ENCODE measurements at regions not wholly inside any gene's neighbourhood (a gene's known extent, or its start where the extent isn't known, plus 50 kb on each side); places are given as distances from the start of the nearest gene placed in this dataset.

DNA sequence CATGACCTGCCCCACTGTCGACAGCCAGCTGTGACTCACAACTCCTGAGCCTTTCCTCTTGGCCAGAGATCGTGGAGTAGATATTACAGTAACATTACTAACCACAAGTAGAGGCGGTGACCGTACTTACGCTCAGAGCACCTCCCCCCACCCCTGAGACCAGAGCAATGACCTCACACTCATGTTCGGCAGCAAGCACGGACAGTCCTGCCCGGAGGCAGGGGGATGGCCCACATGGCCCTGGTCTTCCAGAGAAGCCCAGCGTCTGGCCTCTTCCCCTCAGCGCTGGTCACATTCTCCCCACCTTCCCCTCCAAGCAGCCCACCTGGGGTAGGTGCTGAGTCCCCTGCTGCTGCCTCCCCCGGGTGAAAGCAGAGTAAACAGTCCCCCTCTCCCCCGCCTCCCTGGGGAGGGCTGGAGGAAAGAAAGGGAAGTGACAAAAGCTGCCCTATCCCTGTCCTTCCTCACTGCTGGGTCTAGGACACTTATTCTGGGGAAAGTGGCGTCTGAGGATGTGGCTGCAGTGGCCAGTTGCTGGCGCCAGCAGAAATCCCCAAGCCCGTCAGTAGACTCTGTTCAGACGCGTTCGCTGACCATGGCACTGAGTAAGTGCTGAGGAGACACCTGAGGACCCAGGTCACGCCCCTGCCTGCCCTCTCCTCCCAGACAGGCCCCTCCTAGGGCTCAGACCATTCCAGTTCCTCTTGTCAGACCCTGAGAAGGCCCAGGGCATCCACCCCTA is 68.5 kb downstream of the MRPL14 start (continued):
- TF ChIP-seq, protein P1, sequence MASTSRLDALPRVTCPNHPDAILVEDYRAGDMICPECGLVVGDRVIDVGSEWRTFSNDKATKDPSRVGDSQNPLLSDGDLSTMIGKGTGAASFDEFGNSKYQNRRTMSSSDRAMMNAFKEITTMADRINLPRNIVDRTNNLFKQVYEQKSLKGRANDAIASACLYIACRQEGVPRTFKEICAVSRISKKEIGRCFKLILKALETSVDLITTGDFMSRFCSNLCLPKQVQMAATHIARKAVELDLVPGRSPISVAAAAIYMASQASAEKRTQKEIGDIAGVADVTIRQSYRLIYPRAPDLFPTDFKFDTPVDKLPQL (IDR thresholded peaks at IDR 0.05; ENCODE audit: extremely low read depth, insufficient read length), result no peak
- TF ChIP-seq SOX6 (IDR thresholded peaks at IDR 0.05), result peak; percentile 93
- TF ChIP-seq, protein P2, sequence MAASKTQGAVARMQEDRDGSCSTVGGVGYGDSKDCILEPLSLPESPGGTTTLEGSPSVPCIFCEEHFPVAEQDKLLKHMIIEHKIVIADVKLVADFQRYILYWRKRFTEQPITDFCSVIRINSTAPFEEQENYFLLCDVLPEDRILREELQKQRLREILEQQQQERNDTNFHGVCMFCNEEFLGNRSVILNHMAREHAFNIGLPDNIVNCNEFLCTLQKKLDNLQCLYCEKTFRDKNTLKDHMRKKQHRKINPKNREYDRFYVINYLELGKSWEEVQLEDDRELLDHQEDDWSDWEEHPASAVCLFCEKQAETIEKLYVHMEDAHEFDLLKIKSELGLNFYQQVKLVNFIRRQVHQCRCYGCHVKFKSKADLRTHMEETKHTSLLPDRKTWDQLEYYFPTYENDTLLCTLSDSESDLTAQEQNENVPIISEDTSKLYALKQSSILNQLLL (CRISPR knock-in tag; IDR thresholded peaks at IDR 0.05; ENCODE audit: borderline replicate concordance), result 0 out of 2 replicates have a peak, but pooled peaks have one; percentile 34
- peak; percentile 94; the same call in 1 of the 2 replicates for TF ChIP-seq KLF13 (tag; IDR thresholded peaks at IDR 0.05; ENCODE audit: borderline replicate concordance, low read depth)
- TF ChIP-seq ZNF584 (CRISPR knock-in tag; IDR thresholded peaks at IDR 0.05; ENCODE audit: low read depth), result peak; percentile 100
- TF ChIP-seq POLR2G (IDR thresholded peaks at IDR 0.05; ENCODE audit: low read depth, low read length), result peak; percentile 91
- no peak for TF ChIP-seq TFAM (CRISPR knock-in tag; conservative IDR thresholded peaks at IDR 0.05)
- no peak for TF ChIP-seq RFX7 (CRISPR knock-in tag; IDR thresholded peaks at IDR 0.05)
- TF ChIP-seq ZNF431 (CRISPR knock-in tag; IDR thresholded peaks at IDR 0.05), result no peak; the same call in 1 of the 2 replicates
- TF ChIP-seq, protein P3, sequence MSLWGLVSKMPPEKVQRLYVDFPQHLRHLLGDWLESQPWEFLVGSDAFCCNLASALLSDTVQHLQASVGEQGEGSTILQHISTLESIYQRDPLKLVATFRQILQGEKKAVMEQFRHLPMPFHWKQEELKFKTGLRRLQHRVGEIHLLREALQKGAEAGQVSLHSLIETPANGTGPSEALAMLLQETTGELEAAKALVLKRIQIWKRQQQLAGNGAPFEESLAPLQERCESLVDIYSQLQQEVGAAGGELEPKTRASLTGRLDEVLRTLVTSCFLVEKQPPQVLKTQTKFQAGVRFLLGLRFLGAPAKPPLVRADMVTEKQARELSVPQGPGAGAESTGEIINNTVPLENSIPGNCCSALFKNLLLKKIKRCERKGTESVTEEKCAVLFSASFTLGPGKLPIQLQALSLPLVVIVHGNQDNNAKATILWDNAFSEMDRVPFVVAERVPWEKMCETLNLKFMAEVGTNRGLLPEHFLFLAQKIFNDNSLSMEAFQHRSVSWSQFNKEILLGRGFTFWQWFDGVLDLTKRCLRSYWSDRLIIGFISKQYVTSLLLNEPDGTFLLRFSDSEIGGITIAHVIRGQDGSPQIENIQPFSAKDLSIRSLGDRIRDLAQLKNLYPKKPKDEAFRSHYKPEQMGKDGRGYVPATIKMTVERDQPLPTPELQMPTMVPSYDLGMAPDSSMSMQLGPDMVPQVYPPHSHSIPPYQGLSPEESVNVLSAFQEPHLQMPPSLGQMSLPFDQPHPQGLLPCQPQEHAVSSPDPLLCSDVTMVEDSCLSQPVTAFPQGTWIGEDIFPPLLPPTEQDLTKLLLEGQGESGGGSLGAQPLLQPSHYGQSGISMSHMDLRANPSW (CRISPR knock-in tag; IDR thresholded peaks at IDR 0.05), result no peak
- TF ChIP-seq NBN (IDR thresholded peaks at IDR 0.05; ENCODE audit: low read depth), result peak; percentile 97
- peak; percentile 94 for TF ChIP-seq NR2F6 (CRISPR knock-in tag; IDR thresholded peaks at IDR 0.05)
- TF ChIP-seq BHLHE40 (IDR thresholded peaks at IDR 0.05; ENCODE audit: low read length), result peak; percentile 93; the same call in 1 of the 2 replicates
- TF ChIP-seq CREBBP (IDR thresholded peaks at IDR 0.05; ENCODE audit: low read depth, low read length), result no peak
- TF ChIP-seq PHF21A (IDR thresholded peaks at IDR 0.05; ENCODE audit: borderline replicate concordance, low read depth), result no peak
- no peak for TF ChIP-seq XRCC4 (IDR thresholded peaks at IDR 0.05; ENCODE audit: extremely low read depth, insufficient read depth, insufficient read length)
- no peak for TF ChIP-seq RFX5 (IDR thresholded peaks at IDR 0.05; ENCODE audit: low read depth, low read length)
- peak; percentile 96 for TF ChIP-seq MEF2D (tag; conservative IDR thresholded peaks at IDR 0.05; ENCODE audit: low read depth)
- TF ChIP-seq RBM15 (IDR thresholded peaks at IDR 0.05; ENCODE audit: insufficient read depth, low read length), result no peak
- TF ChIP-seq, protein P4, sequence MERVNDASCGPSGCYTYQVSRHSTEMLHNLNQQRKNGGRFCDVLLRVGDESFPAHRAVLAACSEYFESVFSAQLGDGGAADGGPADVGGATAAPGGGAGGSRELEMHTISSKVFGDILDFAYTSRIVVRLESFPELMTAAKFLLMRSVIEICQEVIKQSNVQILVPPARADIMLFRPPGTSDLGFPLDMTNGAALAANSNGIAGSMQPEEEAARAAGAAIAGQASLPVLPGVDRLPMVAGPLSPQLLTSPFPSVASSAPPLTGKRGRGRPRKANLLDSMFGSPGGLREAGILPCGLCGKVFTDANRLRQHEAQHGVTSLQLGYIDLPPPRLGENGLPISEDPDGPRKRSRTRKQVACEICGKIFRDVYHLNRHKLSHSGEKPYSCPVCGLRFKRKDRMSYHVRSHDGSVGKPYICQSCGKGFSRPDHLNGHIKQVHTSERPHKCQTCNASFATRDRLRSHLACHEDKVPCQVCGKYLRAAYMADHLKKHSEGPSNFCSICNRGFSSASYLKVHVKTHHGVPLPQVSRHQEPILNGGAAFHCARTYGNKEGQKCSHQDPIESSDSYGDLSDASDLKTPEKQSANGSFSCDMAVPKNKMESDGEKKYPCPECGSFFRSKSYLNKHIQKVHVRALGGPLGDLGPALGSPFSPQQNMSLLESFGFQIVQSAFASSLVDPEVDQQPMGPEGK (CRISPR knock-in tag; IDR thresholded peaks at IDR 0.05; ENCODE audit: borderline replicate concordance), result peak; percentile 93
- TF ChIP-seq ZNF184 (CRISPR knock-in tag; IDR thresholded peaks at IDR 0.05), result no peak

Data from K562 (cell line).